Right lobe of liver (tissue), 6 donors: ENCODE measurements at regions not wholly inside any gene's neighbourhood (a gene's known extent, or its start where the extent isn't known, plus 50 kb on each side); places are given as distances from the start of the nearest gene placed in this dataset.

Experiments used
- ATAC-seq, 4 donors: fragments of 200-7000 bp; cut with Tn5 transposase; one replicate each; pipeline ENCODE4 v1.9.1; 2020; ENCODE audit warnings: mild to moderate bottlenecking in 4 of 4, moderate library complexity in 4 of 4
- DNase-seq, 3 donors: peaks; one replicate each; pipeline ENCODE4 v3.0.0-alpha.2; 2020
- H3K27ac ChIP-seq, 3 donors: fragments of 200-600 bp; one replicate each; pipeline ENCODE4 v1.8.0; 2022
- H3K27me3 ChIP-seq, 2 donors: fragments of 200-600 bp; one replicate each; pipeline ENCODE4 v1.8.0; 2022
- H3K36me3 ChIP-seq, 4 donors: fragments of 200-600 bp; sonication (generic) in 1 of 4; one replicate each; pipeline versions ENCODE4 v1.5.1 to v1.8.0; 2017 to 2022; ENCODE audit warnings: control low read depth in 1 of 4
- H3K4me1 ChIP-seq, 4 donors: fragments of 200-600 bp; sonication (generic) in 1 of 4; one replicate each; pipeline versions ENCODE4 v1.5.1 to v1.8.0; 2017 to 2022; ENCODE audit warnings: control low read depth in 1 of 4
- H3K4me3 ChIP-seq, 3 donors: fragments of 200-600 bp; one replicate each; pipeline ENCODE4 v1.8.0; 2022
- H3K9me3 ChIP-seq, 4 donors: fragments of 200-600 bp; sonication (generic) in 1 of 4; one replicate each; pipeline versions ENCODE4 v1.5.1 to v1.8.0; 2017 to 2022; ENCODE audit warnings: control low read depth in 1 of 4
- CTCF ChIP-seq, 4 donors: fragments of 200-600 bp in 3 of 4; fragments of 450-650 bp in 1 of 4; IDR thresholded peaks; one replicate each; pipeline versions ENCODE4 v1.5.1 to v1.8.0; 2016 to 2022; ENCODE audit warnings: antibody characterized with exemption in 4 of 4, mild to moderate bottlenecking in 2 of 4
- POLR2A ChIP-seq: fragments of 450-650 bp; IDR thresholded peaks from one replicate; pipeline ENCODE4 v1.6.1; 2017; ENCODE audit warnings: antibody characterized with exemption, mild to moderate bottlenecking
- WGBS: methylation state at CpG from one replicate; pipeline ENCODE4 v1.1.6; 2018; ENCODE audit warnings: low coverage, low lambda C conversion rate; ENCODE audit not compliant: insufficient coverage; ENCODE audit errors: missing lambda C conversion rate; 5-methylcytosine and 5-hydroxymethylcytosine counted together
- intact Hi-C, 2 donors: fragments of 100-400 bp; cut with DNase I; formaldehyde crosslinking; loops; one replicate each; pipeline versions ENCODE4 v1.11.2 to v1.14.1; 2022
- donor health status: DM: no; HTN: yes; CAD: no.
- donor health status: DM: no; HTN: no; CAD: no.
- donor health status: DM: no; HTN: no; CAD: no.
- donor health status: DM: no; HTN: yes; CAD: no.
- donor health status: DM: no; HTN: yes; CAD: no.

GRCh38 chrX:36534900-36535299 is 473.3 kb upstream of the FAM47C start:
- intact Hi-C loops, result no loop called here
- H3K36me3 ChIP-seq, result no peaks in the 10 kb centered on the region
- no peak overlapping the region for H3K27ac ChIP-seq
- TF ChIP-seq POLR2A, result no peak
- no peak for TF ChIP-seq CTCF (IDR thresholded peaks at IDR 0.05)
- ATAC-seq (no peak), DNase-seq (no peak)
- no peaks in the 10 kb centered on the region for H3K9me3 ChIP-seq
- H3K4me1 ChIP-seq, result no peaks in the 10 kb centered on the region
- H3K27me3 ChIP-seq, result no peaks in the 10 kb centered on the region
- no peak overlapping the region for H3K4me3 ChIP-seq
- WGBS, result 28% methylated on average over 5 of the region's 6 CpGs

- no peaks in the 10 kb centered on the region for H3K36me3 ChIP-seq
- TF ChIP-seq CTCF (IDR thresholded peaks at IDR 0.05) (no peak), POLR2A (no peak)
- no peak for DNase-seq
- H3K27me3 ChIP-seq, result no peaks in the 10 kb centered on the region
- H3K9me3 ChIP-seq, result no peaks in the 10 kb centered on the region
- H3K4me3 ChIP-seq, result no peak overlapping the region
- 16% methylated on average over 1 of the region's 1 CpG for WGBS
- intact Hi-C loops, result no loop called here
- no peak overlapping the region for H3K27ac ChIP-seq
- no peaks in the 10 kb centered on the region for H3K4me1 ChIP-seq
- ATAC-seq, result no peak
Observed at GRCh38 chrX:36543499-36543898, 464.7 kb upstream of the FAM47C start.

GRCh38 chrX:36562986-36563385 is 445.2 kb upstream of the FAM47C start:
- Histone ChIP-seq H3K9me3 (no peaks in the 10 kb centered on the region), H3K27me3 (peaks cover 0 to 4% of the 10 kb centered on the region in 2 donors), H3K4me3 (no peak overlapping the region), H3K4me1 (no peaks in the 10 kb centered on the region), H3K36me3 (no peaks in the 10 kb centered on the region), H3K27ac (no peak overlapping the region)
- ATAC-seq, result no peak
- DNase-seq, result no peak
- WGBS, result 31% methylated on average over 2 of the region's 2 CpGs
- intact Hi-C loops, result no loop called here
- TF ChIP-seq CTCF (IDR thresholded peaks at IDR 0.05) (no peak), POLR2A (no peak)

GRCh38 chrX:36568946-36569345 is 439.2 kb upstream of the FAM47C start:
- Histone ChIP-seq H3K27ac (no peak overlapping the region), H3K36me3 (no peaks in the 10 kb centered on the region), H3K27me3 (no peaks in the 10 kb centered on the region), H3K4me3 (no peak overlapping the region), H3K9me3 (no peaks in the 10 kb centered on the region), H3K4me1 (no peaks in the 10 kb centered on the region)
- TF ChIP-seq CTCF (IDR thresholded peaks at IDR 0.05) (no peak), POLR2A (no peak)
- 50% methylated on average over 1 of the region's 1 CpG for WGBS
- ATAC-seq (no peak), DNase-seq (no peak)
- intact Hi-C loops, result no loop called here

- H3K27ac ChIP-seq, result no peak overlapping the region
- ATAC-seq (no peak), DNase-seq (no peak)
- 44% methylated on average over 1 of the region's 2 CpGs for WGBS
- H3K36me3 ChIP-seq, result no peaks in the 10 kb centered on the region
- no peaks in the 10 kb centered on the region for H3K27me3 ChIP-seq
- H3K9me3 ChIP-seq, result no peaks in the 10 kb centered on the region
- H3K4me1 ChIP-seq, result no peaks in the 10 kb centered on the region
- H3K4me3 ChIP-seq, result no peak overlapping the region
- intact Hi-C loops, result no loop called here
- TF ChIP-seq POLR2A, result no peak
- TF ChIP-seq CTCF (IDR thresholded peaks at IDR 0.05), result no peak
Observed at GRCh38 chrX:36573720-36574119, 434.4 kb upstream of the FAM47C start.
